Trophoblast cell (in vitro differentiated cells and primary cell): ENCODE measurements at regions not wholly inside any gene's neighbourhood (a gene's known extent, or its start where the extent isn't known, plus 50 kb on each side); places are given as distances from the start of the nearest gene placed in this dataset.

Experiments used
- DNase-seq, 2 donors: peaks; one replicate each; pipeline ENCODE4 v3.0.0-alpha.2; 2016
- H2AFZ ChIP-seq: 2 replicates; pipeline ENCODE4 v1.6.1; 2013; ENCODE audit warnings: low read length, moderate library complexity, mild to moderate bottlenecking; ENCODE audit not compliant: insufficient read depth, poor library complexity
- H2AK5ac ChIP-seq: 2 replicates; pipeline ENCODE4 v1.6.1; 2013; ENCODE audit warnings: mild to moderate bottlenecking, low read length
- H2BK120ac ChIP-seq: 2 replicates; pipeline ENCODE4 v1.6.1; 2013; ENCODE audit warnings: low read length, mild to moderate bottlenecking, moderate library complexity; ENCODE audit not compliant: insufficient read depth, poor library complexity
- H2BK12ac ChIP-seq: 2 replicates; pipeline ENCODE4 v1.6.1; 2013; ENCODE audit warnings: mild to moderate bottlenecking, low read length, moderate library complexity
- H2BK5ac ChIP-seq: 2 replicates; pipeline ENCODE4 v1.6.1; 2013; ENCODE audit warnings: low read length, low read depth, moderate library complexity, mild to moderate bottlenecking; ENCODE audit not compliant: poor library complexity
- H3K14ac ChIP-seq: 2 replicates; pipeline ENCODE4 v1.6.1; 2013; ENCODE audit warnings: mild to moderate bottlenecking, low read length
- H3K18ac ChIP-seq: 2 replicates; pipeline ENCODE4 v1.6.1; 2013; ENCODE audit warnings: mild to moderate bottlenecking, low read length
- H3K23ac ChIP-seq: 2 replicates; pipeline ENCODE4 v1.6.1; 2013; ENCODE audit warnings: low read length
- H3K27ac ChIP-seq: 2 replicates; pipeline ENCODE4 v1.5.1; 2013; ENCODE audit warnings: low read depth, mild to moderate bottlenecking, inconsistent platforms, low read length, moderate library complexity
- H3K27me3 ChIP-seq: 2 replicates; pipeline ENCODE4 v1.6.1; 2013; ENCODE audit warnings: inconsistent platforms, mild to moderate bottlenecking, low read length, moderate library complexity; ENCODE audit not compliant: insufficient read depth
- H3K36me3 ChIP-seq, 2 experiments: 1 replicate in 1 of 2; 2 replicates in 1 of 2; pipeline ENCODE4 v1.6.1; 2013; ENCODE audit warnings: low read length in 2 of 2, mild to moderate bottlenecking in 2 of 2, moderate library complexity in 1 of 2; ENCODE audit not compliant: insufficient read depth in 2 of 2, control insufficient read depth in 1 of 2
- H3K4ac ChIP-seq: 2 replicates; pipeline ENCODE4 v1.6.1; 2013; ENCODE audit warnings: low read depth, mild to moderate bottlenecking, low read length, moderate library complexity
- H3K4me1 ChIP-seq, 2 experiments: 1 replicate in 1 of 2; 2 replicates in 1 of 2; pipeline ENCODE4 v1.6.1; 2013; ENCODE audit warnings: low read length in 2 of 2, mild to moderate bottlenecking in 2 of 2, moderate library complexity in 1 of 2; ENCODE audit not compliant: insufficient read depth in 2 of 2, control insufficient read depth in 1 of 2
- H3K4me2 ChIP-seq: 2 replicates; pipeline ENCODE4 v1.6.1; 2013; ENCODE audit warnings: inconsistent platforms, mild to moderate bottlenecking, low read length, moderate library complexity
- H3K4me3 ChIP-seq: 2 replicates; pipeline ENCODE4 v1.5.1; 2013; ENCODE audit warnings: mild to moderate bottlenecking, low read depth, low read length, inconsistent platforms
- H3K79me1 ChIP-seq: one replicate; pipeline ENCODE4 v1.6.1; 2013; ENCODE audit warnings: low read length
- H3K79me2 ChIP-seq: 2 replicates; pipeline ENCODE4 v1.6.1; 2013; ENCODE audit warnings: low read length, mild to moderate bottlenecking; ENCODE audit not compliant: control insufficient read depth, insufficient read depth, poor library complexity
- H3K9ac ChIP-seq: 2 replicates; pipeline ENCODE4 v1.6.1; 2013; ENCODE audit warnings: mild to moderate bottlenecking, low read length
- H3K9me3 ChIP-seq: 2 replicates; pipeline ENCODE4 v1.6.1; 2013; ENCODE audit warnings: low read depth, mild to moderate bottlenecking, control low read depth, inconsistent platforms, low read length; ENCODE audit not compliant: insufficient read depth
- H4K12ac ChIP-seq: 2 replicates; pipeline ENCODE4 v1.6.1; 2013; ENCODE audit warnings: low read depth, mild to moderate bottlenecking, low read length, moderate library complexity
- H4K8ac ChIP-seq: 2 replicates; pipeline ENCODE4 v1.6.1; 2013; ENCODE audit warnings: low read depth, mild to moderate bottlenecking, low read length, moderate library complexity
- H4K91ac ChIP-seq: one replicate; pipeline ENCODE4 v1.6.1; 2013; ENCODE audit warnings: low read depth, mild to moderate bottlenecking, low read length, moderate library complexity
- WGBS: extraction: QIAGEN DNeasy Blood & Tissue Kit; methylation state at CpG from one replicate; pipeline ENCODE4 v1.1.7; 2013; ENCODE audit warnings: missing lambda C conversion rate; ENCODE audit not compliant: insufficient read length, insufficient coverage; ENCODE audit errors: extremely low coverage; 5-methylcytosine and 5-hydroxymethylcytosine counted together

GRCh38 chr5:73314395-73315257 lies 134.0 kb downstream of the FOXD1 start:
- Histone ChIP-seq H2AK5ac (no peak overlapping the region), H3K79me2 (no peaks in the 10 kb centered on the region), H3K14ac (no peak overlapping the region), H2BK5ac (no peak overlapping the region), H3K4me3 (no peak overlapping the region), H3K18ac (no peak overlapping the region), H4K8ac (no peak overlapping the region), H3K36me3 (no peaks in the 10 kb centered on the region), H4K12ac (no peak overlapping the region), H3K4ac (no peak overlapping the region), H2AFZ (no peak overlapping the region), H3K4me2 (no peak overlapping the region), H3K9me3 (no peaks in the 10 kb centered on the region), H3K27me3 (no peaks in the 10 kb centered on the region), H2BK120ac (no peak overlapping the region), H3K23ac (no peak overlapping the region), H3K4me1 (peaks cover 10% of the 10 kb centered on the region in 2 experiments), H3K79me1 (peaks cover 9% of the 10 kb centered on the region), H3K27ac (no peak overlapping the region), H3K9ac (no peak overlapping the region), H2BK12ac (no peak overlapping the region), H4K91ac (no peak overlapping the region)
- no peak for DNase-seq
- no CpG with 5 or more reads among the region's 8 CpGs for WGBS

GRCh38 chr5:73312872-73313510 lies 135.6 kb downstream of the FOXD1 start:
- H3K4me3 ChIP-seq, result no peak overlapping the region
- DNase-seq, result no peak
- no peak overlapping the region for H3K27ac ChIP-seq
- H2BK120ac ChIP-seq, result no peak overlapping the region
- H4K91ac ChIP-seq, result no peak overlapping the region
- H3K4me1 ChIP-seq, result peaks cover 7 to 10% of the 10 kb centered on the region in 2 experiments
- no peak overlapping the region for H2BK5ac ChIP-seq
- H4K8ac ChIP-seq, result no peak overlapping the region
- no peaks in the 10 kb centered on the region for H3K79me2 ChIP-seq
- H3K9me3 ChIP-seq, result no peaks in the 10 kb centered on the region
- no peak overlapping the region for H2AK5ac ChIP-seq
- no peak overlapping the region for H2AFZ ChIP-seq
- peak overlapping the region; percentile 0 for H2BK12ac ChIP-seq
- H3K23ac ChIP-seq, result no peak overlapping the region
- no peak overlapping the region for H3K9ac ChIP-seq
- no peak overlapping the region for H3K18ac ChIP-seq
- no peaks in the 10 kb centered on the region for H3K36me3 ChIP-seq
- peaks cover 9% of the 10 kb centered on the region for H3K79me1 ChIP-seq
- no peak overlapping the region for H3K4ac ChIP-seq
- no peaks in the 10 kb centered on the region for H3K27me3 ChIP-seq
- no peak overlapping the region for H3K14ac ChIP-seq
- WGBS, result 100% methylated on average over 1 of the region's 3 CpGs
- no peak overlapping the region for H4K12ac ChIP-seq
- no peak overlapping the region for H3K4me2 ChIP-seq

GRCh38 chr5:73312146-73312871 lies 136.3 kb downstream of the FOXD1 start:
- no peaks in the 10 kb centered on the region for H3K36me3 ChIP-seq
- H3K27me3 ChIP-seq, result no peaks in the 10 kb centered on the region
- no peak overlapping the region for H4K8ac ChIP-seq
- no CpG with 5 or more reads among the region's 13 CpGs for WGBS
- H3K27ac ChIP-seq, result peak overlapping the region; percentile 7
- H2BK120ac ChIP-seq, result peak overlapping the region; percentile 36
- H3K18ac ChIP-seq, result no peak overlapping the region
- no peak overlapping the region for H3K4me3 ChIP-seq
- no peaks in the 10 kb centered on the region for H3K9me3 ChIP-seq
- H3K9ac ChIP-seq, result no peak overlapping the region
- H3K79me1 ChIP-seq, result peaks cover 9% of the 10 kb centered on the region
- H3K4ac ChIP-seq, result no peak overlapping the region
- H2BK12ac ChIP-seq, result peak overlapping the region; percentile 13
- peak overlapping the region; percentile 17 for H2AFZ ChIP-seq
- no peak overlapping the region for H3K4me2 ChIP-seq
- no peak overlapping the region for H3K14ac ChIP-seq
- no peaks in the 10 kb centered on the region for H3K79me2 ChIP-seq
- H3K23ac ChIP-seq, result no peak overlapping the region
- peak overlapping the region; percentile 22 for H2BK5ac ChIP-seq
- H4K12ac ChIP-seq, result no peak overlapping the region
- peak overlapping the region; percentile 39 for H4K91ac ChIP-seq
- no peak for DNase-seq
- H3K4me1 ChIP-seq, result peaks cover 8 to 10% of the 10 kb centered on the region in 2 experiments
- no peak overlapping the region for H2AK5ac ChIP-seq

GRCh38 chr5:73311291-73312110 lies 137.1 kb downstream of the FOXD1 start:
- Histone ChIP-seq H3K27me3 (no peaks in the 10 kb centered on the region), H4K8ac (no peak overlapping the region), H3K4me2 (peak overlapping the region; percentile 40), H3K18ac (no peak overlapping the region), H3K36me3 (no peaks in the 10 kb centered on the region), H2BK12ac (peak overlapping the region; percentile 13), H2BK120ac (peak overlapping the region; percentile 36), H3K4me3 (no peak overlapping the region), H3K9me3 (no peaks in the 10 kb centered on the region), H4K91ac (peak overlapping the region; percentile 39), H3K23ac (no peak overlapping the region), H3K4me1 (peaks cover 9 to 14% of the 10 kb centered on the region in 2 experiments), H2AK5ac (no peak overlapping the region), H2AFZ (peak overlapping the region; percentile 9), H3K9ac (no peak overlapping the region), H3K79me1 (peaks cover 9% of the 10 kb centered on the region), H3K79me2 (no peaks in the 10 kb centered on the region), H3K27ac (peak overlapping the region; percentile 36), H3K14ac (no peak overlapping the region), H4K12ac (no peak overlapping the region), H3K4ac (no peak overlapping the region), H2BK5ac (no peak overlapping the region)
- no CpG with 5 or more reads among the region's 31 CpGs for WGBS
- peak in 1 of 2 donors; percentile 7 for DNase-seq
